Breast epithelium (tissue), 4 donors: ENCODE measurements at regions not wholly inside any gene's neighbourhood (a gene's known extent, or its start where the extent isn't known, plus 50 kb on each side); places are given as distances from the start of the nearest gene placed in this dataset.

Experiments used
- DNase-seq, 2 donors: peaks; one replicate each; pipeline ENCODE4 v3.0.0-alpha.2; 2019; ENCODE audit warnings: low spot score in 2 of 2
- H3K27ac ChIP-seq, 2 donors: fragments of 200-600 bp; sonication (generic) in 1 of 2; one replicate each; pipeline ENCODE4 v1.5.1; 2016 to 2019; ENCODE audit warnings: mild to moderate bottlenecking in 1 of 2
- H3K27me3 ChIP-seq, 2 donors: fragments of 200-600 bp; sonication (generic) in 1 of 2; one replicate each; pipeline versions ENCODE4 v1.5.1 to v1.6.0; 2017 to 2019; ENCODE audit warnings: control low read depth in 1 of 2, mild to moderate bottlenecking in 1 of 2
- H3K36me3 ChIP-seq: fragments of 200-600 bp; one replicate; pipeline ENCODE4 v1.5.1; 2019
- H3K4me1 ChIP-seq, 2 donors: fragments of 200-600 bp; sonication (generic); one replicate each; pipeline ENCODE4 v1.5.1; 2016 to 2019; ENCODE audit warnings: control low read depth in 1 of 2
- H3K4me3 ChIP-seq, 3 donors: fragments of 200-600 bp; sonication (generic); 1 replicate in 2 of 3; 2 replicates in 1 of 3; pipeline ENCODE4 v1.5.1; 2016 to 2019; ENCODE audit warnings: mild to moderate bottlenecking in 3 of 3, moderate library complexity in 2 of 3
- H3K9me3 ChIP-seq, 2 donors: fragments of 200-600 bp; sonication (generic) in 1 of 2; one replicate each; pipeline ENCODE4 v1.5.1; 2016 to 2019; ENCODE audit warnings: control low read depth in 1 of 2
- POLR2A ChIP-seq: fragments of 450-650 bp; IDR thresholded peaks from one replicate; pipeline ENCODE4 v1.6.1; 2016; ENCODE audit warnings: antibody characterized with exemption, mild to moderate bottlenecking, moderate library complexity
- POLR2AphosphoS5 ChIP-seq, 3 donors: sonication (generic); formaldehyde crosslinking; IDR thresholded peaks; one replicate each; pipeline ENCODE4 v1.6.1; 2017; ENCODE audit warnings: antibody characterized with exemption in 3 of 3
- intact Hi-C: fragments of 100-400 bp; cut with DNase I; formaldehyde crosslinking; loops from one replicate; pipeline ENCODE4 v1.15.1; 2023; ENCODE audit warnings: low total_unique reads
- TF ChIP-seq, protein P1 (sequence below), 3 donors: fragments of 450-650 bp; IDR thresholded peaks; one replicate each; pipeline ENCODE4 v1.5.1; 2016 to 2017; ENCODE audit warnings: antibody characterized with exemption in 3 of 3, mild to moderate bottlenecking in 3 of 3, moderate library complexity in 3 of 3

DNA sequence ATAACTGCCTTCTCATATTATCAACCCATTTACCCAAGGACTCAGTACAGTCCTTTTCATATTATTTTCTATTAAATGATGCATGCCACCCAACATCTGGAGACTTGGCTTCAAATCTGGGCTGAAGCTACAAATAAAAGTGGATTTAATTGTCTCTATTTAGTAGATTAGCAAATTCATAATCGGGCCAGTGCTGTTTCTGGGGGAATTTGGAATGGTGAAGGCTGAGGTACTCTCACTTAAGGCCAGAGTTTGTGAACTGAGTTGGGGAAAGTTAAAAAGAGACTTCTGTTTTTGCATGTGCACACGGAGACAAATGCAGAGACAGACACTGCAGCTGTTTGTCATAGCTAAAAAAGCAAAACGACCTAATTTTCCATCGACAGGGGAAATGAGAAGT, 100.9 kb downstream of the PFDN4 start:
- Histone ChIP-seq H3K36me3 (no peaks in the 10 kb centered on the region), H3K9me3 (no peaks in the 10 kb centered on the region), H3K27ac (no peak overlapping the region), H3K4me3 (no peak overlapping the region), H3K27me3 (no peaks in the 10 kb centered on the region), H3K4me1 (no peaks in the 10 kb centered on the region)
- intact Hi-C loops = loop anchor here (2.0 kb wide), 1 partner anchor 38 kb away; no protein-coding TSS in a partner anchor
- no peak for TF ChIP-seq POLR2AphosphoS5 (IDR thresholded peaks at IDR 0.05)
- TF ChIP-seq, protein P1, sequence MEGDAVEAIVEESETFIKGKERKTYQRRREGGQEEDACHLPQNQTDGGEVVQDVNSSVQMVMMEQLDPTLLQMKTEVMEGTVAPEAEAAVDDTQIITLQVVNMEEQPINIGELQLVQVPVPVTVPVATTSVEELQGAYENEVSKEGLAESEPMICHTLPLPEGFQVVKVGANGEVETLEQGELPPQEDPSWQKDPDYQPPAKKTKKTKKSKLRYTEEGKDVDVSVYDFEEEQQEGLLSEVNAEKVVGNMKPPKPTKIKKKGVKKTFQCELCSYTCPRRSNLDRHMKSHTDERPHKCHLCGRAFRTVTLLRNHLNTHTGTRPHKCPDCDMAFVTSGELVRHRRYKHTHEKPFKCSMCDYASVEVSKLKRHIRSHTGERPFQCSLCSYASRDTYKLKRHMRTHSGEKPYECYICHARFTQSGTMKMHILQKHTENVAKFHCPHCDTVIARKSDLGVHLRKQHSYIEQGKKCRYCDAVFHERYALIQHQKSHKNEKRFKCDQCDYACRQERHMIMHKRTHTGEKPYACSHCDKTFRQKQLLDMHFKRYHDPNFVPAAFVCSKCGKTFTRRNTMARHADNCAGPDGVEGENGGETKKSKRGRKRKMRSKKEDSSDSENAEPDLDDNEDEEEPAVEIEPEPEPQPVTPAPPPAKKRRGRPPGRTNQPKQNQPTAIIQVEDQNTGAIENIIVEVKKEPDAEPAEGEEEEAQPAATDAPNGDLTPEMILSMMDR (IDR thresholded peaks at IDR 0.05) = no peak
- no peak for TF ChIP-seq POLR2A
- no peak for DNase-seq

DNA sequence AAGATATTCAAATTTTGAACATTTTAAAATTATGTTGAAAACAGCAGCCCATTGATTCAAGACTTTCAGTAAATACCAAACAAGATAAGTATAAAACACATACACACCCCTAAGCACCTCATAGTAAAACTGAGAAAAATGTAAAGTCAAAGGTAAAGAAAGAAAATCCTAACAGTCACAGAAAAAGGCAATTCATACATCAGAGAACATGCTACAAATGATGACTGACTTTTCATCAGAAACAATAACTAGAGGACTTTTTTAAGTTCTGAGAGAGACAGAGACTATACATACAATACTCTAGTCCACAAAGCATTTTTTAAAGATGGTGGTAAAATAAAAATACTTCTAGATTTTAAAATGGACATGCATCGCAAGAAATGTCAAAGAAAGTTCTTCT, 111.0 kb downstream of the PFDN4 start:
- no peak overlapping the region for H3K27ac ChIP-seq
- intact Hi-C loops = no loop called here
- no peaks in the 10 kb centered on the region for H3K9me3 ChIP-seq
- H3K36me3 ChIP-seq = no peaks in the 10 kb centered on the region
- TF ChIP-seq POLR2A = no peak
- no peak for TF ChIP-seq POLR2AphosphoS5 (IDR thresholded peaks at IDR 0.05)
- TF ChIP-seq, protein P1 (IDR thresholded peaks at IDR 0.05) = no peak
- no peak overlapping the region for H3K4me3 ChIP-seq
- no peaks in the 10 kb centered on the region for H3K4me1 ChIP-seq
- DNase-seq = no peak
- no peaks in the 10 kb centered on the region for H3K27me3 ChIP-seq

DNA sequence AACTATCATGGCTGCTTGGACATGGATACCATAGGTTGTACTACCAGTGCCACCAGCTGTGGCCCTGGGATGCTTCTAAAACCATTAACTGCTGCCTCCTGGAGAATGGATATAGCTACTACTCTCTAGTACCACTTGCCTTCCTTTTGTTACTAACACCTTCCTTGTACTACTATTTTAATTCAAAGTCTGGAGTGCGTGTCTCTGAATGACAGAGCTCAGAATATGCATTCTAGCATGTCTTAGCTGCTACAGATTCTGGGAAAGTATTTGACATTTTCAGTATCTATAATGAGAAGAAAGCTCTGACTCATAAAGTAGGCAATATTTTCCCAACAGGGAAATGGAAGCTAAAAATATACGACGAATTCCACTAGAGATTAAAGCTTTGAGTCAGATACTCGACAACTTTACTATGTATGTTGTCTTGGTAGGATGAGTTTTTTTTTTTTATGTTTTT, 112.3 kb downstream of the PFDN4 start:
- no peaks in the 10 kb centered on the region for H3K27me3 ChIP-seq
- no peak overlapping the region for H3K27ac ChIP-seq
- TF ChIP-seq, protein P1 (IDR thresholded peaks at IDR 0.05) = no peak

DNA sequence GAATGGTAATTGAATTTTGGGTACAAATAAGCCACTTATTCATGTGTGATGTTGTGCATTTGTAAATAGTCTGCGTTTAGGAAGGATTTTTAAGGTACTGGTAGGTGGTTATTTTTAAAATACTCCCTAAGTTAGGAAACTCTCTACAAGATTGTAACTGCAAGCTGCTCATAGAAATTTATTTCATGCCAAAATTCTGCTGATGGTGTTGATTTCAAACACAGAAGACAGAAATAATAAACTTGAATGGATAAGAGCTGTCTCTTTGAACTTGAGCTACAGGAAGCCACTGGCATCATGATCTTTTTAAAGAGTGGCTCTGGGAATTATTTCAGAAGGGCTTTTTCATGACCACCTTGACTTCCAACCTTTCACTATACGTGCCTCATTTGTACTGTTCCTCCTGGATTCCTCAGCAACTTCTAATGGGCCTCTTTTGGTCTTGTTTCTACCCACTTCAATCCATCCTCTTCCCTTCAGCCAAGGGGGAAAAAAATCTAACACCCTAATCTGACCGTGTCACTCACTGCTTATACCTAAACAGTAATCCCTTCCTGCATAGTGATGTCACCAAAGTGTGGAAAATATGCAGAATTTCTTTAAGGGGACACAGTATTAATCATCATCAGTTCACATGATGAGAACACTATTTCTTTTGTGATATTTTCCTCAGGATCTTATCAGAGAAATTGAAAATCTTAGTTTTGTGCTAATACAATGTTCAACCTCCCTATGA, 113.6 kb downstream of the PFDN4 start:
- DNase-seq = no peak
- intact Hi-C loops = no loop called here
- Histone ChIP-seq H3K27me3 (no peaks in the 10 kb centered on the region), H3K9me3 (no peaks in the 10 kb centered on the region), H3K4me1 (no peaks in the 10 kb centered on the region), H3K4me3 (no peak overlapping the region), H3K36me3 (no peaks in the 10 kb centered on the region), H3K27ac (no peak overlapping the region)
- TF ChIP-seq, protein P1 (IDR thresholded peaks at IDR 0.05) = no peak
- TF ChIP-seq POLR2A = no peak
- no peak for TF ChIP-seq POLR2AphosphoS5 (IDR thresholded peaks at IDR 0.05)

More for the DNA sequence above, 112.3 kb downstream of the PFDN4 start:
- no peak for DNase-seq
- Histone ChIP-seq H3K36me3 (no peaks in the 10 kb centered on the region), H3K4me3 (no peak overlapping the region), H3K4me1 (no peaks in the 10 kb centered on the region), H3K9me3 (no peaks in the 10 kb centered on the region)
- intact Hi-C loops = no loop called here

DNA sequence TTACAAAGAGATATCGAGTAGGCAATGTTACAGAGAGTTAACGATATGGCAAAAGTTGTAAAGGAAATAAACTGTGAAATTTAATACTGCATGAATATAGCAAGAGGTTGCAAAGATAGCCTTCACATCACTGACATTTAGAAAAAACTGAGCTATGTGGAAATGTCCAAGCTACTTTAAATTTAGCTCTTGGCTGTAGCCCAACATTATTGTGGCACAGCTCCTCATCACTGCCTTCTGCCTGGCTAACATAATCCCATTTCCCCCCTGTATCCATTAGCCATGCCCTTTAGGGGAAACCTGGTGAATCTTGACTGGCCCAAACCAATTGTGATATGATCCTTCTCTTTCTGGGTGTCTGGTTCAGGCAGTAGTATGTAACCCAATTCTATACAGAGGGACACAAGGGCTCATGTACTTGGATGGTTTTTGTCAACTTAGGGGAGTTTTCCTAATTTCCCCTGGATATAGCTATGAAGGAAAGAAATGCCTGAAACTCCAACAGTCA, 115.4 kb downstream of the PFDN4 start:
- no peak for DNase-seq
- Histone ChIP-seq H3K4me3 (no peak overlapping the region), H3K36me3 (no peaks in the 10 kb centered on the region), H3K27ac (no peak overlapping the region), H3K4me1 (no peaks in the 10 kb centered on the region), H3K9me3 (no peaks in the 10 kb centered on the region), H3K27me3 (no peaks in the 10 kb centered on the region)
- no peak for TF ChIP-seq POLR2A
- TF ChIP-seq POLR2AphosphoS5 (IDR thresholded peaks at IDR 0.05) = no peak
- TF ChIP-seq, protein P1 (IDR thresholded peaks at IDR 0.05) = no peak
- intact Hi-C loops = no loop called here
